Natural killer cell (primary cell): ENCODE measurements at regions not wholly inside any gene's neighbourhood (a gene's known extent, or its start where the extent isn't known, plus 50 kb on each side); places are given as distances from the start of the nearest gene placed in this dataset.

Source experiments
- ATAC-seq, 3 donors: fragments of 150-1000 bp in 2 of 3; fragments of 200-7000 bp in 1 of 3; cut with Tn5 transposase; 1 replicate in 1 of 3; 2 replicates in 2 of 3; pipeline ENCODE4 v1.10.0; 2021; ENCODE audit warnings: mild to moderate bottlenecking in 2 of 3, moderate library complexity in 2 of 3
- DNase-seq, 2 donors: peaks; one replicate each; pipeline versions ENCODE4 v3.0.0 to v3.0.0-alpha.2; 2013 to 2021; ENCODE audit warnings: mixed read lengths in 1 of 2
- H3K27ac ChIP-seq: one replicate; pipeline ENCODE4 v1.5.1; 2013; ENCODE audit warnings: mild to moderate bottlenecking, low read length
- H3K27me3 ChIP-seq: one replicate; pipeline ENCODE4 v1.6.1; 2013; ENCODE audit warnings: low read length; ENCODE audit not compliant: control insufficient read depth, insufficient read depth
- H3K36me3 ChIP-seq: one replicate; pipeline ENCODE4 v1.6.1; 2013; ENCODE audit warnings: low read length; ENCODE audit not compliant: control insufficient read depth, insufficient read depth
- H3K4me1 ChIP-seq: one replicate; pipeline ENCODE4 v1.6.1; 2013; ENCODE audit warnings: low read length; ENCODE audit not compliant: control insufficient read depth, insufficient read depth
- H3K4me3 ChIP-seq: one replicate; pipeline ENCODE4 v1.5.1; 2013; ENCODE audit warnings: low read length
- H3K9me3 ChIP-seq: one replicate; pipeline ENCODE4 v1.6.1; 2013; ENCODE audit warnings: low read length; ENCODE audit not compliant: control insufficient read depth, insufficient read depth
- H3K27ac Mint-ChIP-seq, 2 donors: one replicate each; pipeline ENCODE4 v1.8.0; 2022; ENCODE audit warnings: mild to moderate bottlenecking in 2 of 2, mixed read lengths in 2 of 2, moderate library complexity in 1 of 2
- H3K27me3 Mint-ChIP-seq, 2 donors: one replicate each; pipeline ENCODE4 v1.8.0; 2022; ENCODE audit warnings: low read depth in 2 of 2, mixed read lengths in 2 of 2
- H3K36me3 Mint-ChIP-seq: one replicate; pipeline ENCODE4 v1.8.0; 2022; ENCODE audit warnings: mixed read lengths
- H3K4me1 Mint-ChIP-seq, 2 donors: one replicate each; pipeline ENCODE4 v1.8.0; 2022; ENCODE audit warnings: mixed read lengths in 2 of 2
- H3K4me3 Mint-ChIP-seq: one replicate; pipeline ENCODE4 v1.8.0; 2022; ENCODE audit warnings: mild to moderate bottlenecking, moderate library complexity, mixed read lengths
- H3K9me3 Mint-ChIP-seq, 2 donors: one replicate each; pipeline ENCODE4 v1.8.0; 2022; ENCODE audit warnings: mixed read lengths in 2 of 2
- CTCF ChIP-seq: fragments of 200-600 bp; IDR thresholded peaks from one replicate; pipeline ENCODE4 v1.8.0; 2022; ENCODE audit warnings: antibody characterized with exemption
- WGBS: methylation state at CpG from one replicate; pipeline ENCODE4 v1.1.7; 2013; ENCODE audit warnings: missing lambda C conversion rate; ENCODE audit not compliant: insufficient coverage; 5-methylcytosine and 5-hydroxymethylcytosine counted together
- intact Hi-C: fragments of 100-400 bp; cut with micrococcal nuclease; formaldehyde crosslinking; loops from one replicate; pipeline ENCODE4 v1.14.2; 2022

GRCh38 chr2:111222204-111222866 is 101.6 kb downstream of the BCL2L11 start:
- Mint-ChIP-seq H3K36me3 (peaks cover 9% of the 10 kb centered on the region), H3K4me3 (no peak overlapping the region), H3K27me3 (peaks cover 0 to 5% of the 10 kb centered on the region in 2 donors), H3K4me1 (peaks cover 7 to 13% of the 10 kb centered on the region in 2 donors), H3K27ac (no peak overlapping the region), H3K9me3 (no peaks in the 10 kb centered on the region)
- no peak for TF ChIP-seq CTCF
- Histone ChIP-seq H3K27ac (no peak overlapping the region), H3K4me1 (peaks cover 3% of the 10 kb centered on the region), H3K36me3 (no peaks in the 10 kb centered on the region), H3K4me3 (no peak overlapping the region), H3K9me3 (no peaks in the 10 kb centered on the region), H3K27me3 (no peaks in the 10 kb centered on the region)
- WGBS = 66% methylated on average over 3 of the region's 3 CpGs
- DNase-seq = no peak
- no peak for ATAC-seq
- intact Hi-C loops = no loop called here

- H3K27me3 Mint-ChIP-seq = peaks cover 0 to 5% of the 10 kb centered on the region in 2 donors
- no peak for TF ChIP-seq CTCF
- DNase-seq = no peak
- peaks cover 21% of the 10 kb centered on the region for H3K36me3 Mint-ChIP-seq
- Histone ChIP-seq H3K9me3 (no peaks in the 10 kb centered on the region), H3K27ac (no peak overlapping the region), H3K36me3 (no peaks in the 10 kb centered on the region), H3K27me3 (no peaks in the 10 kb centered on the region), H3K4me3 (no peak overlapping the region), H3K4me1 (peaks cover 3% of the 10 kb centered on the region)
- peaks cover 7 to 12% of the 10 kb centered on the region in 2 donors for H3K4me1 Mint-ChIP-seq
- WGBS = 97% methylated on average over 3 of the region's 3 CpGs
- no peak for ATAC-seq
- H3K27ac Mint-ChIP-seq = no peak overlapping the region
- H3K9me3 Mint-ChIP-seq = no peaks in the 10 kb centered on the region
- intact Hi-C loops = no loop called here
- H3K4me3 Mint-ChIP-seq = no peak overlapping the region
Measured at GRCh38 chr2:111225856-111226255, 105.1 kb downstream of the BCL2L11 start.

- TF ChIP-seq CTCF = no peak
- no peak overlapping the region for H3K4me3 Mint-ChIP-seq
Measured at GRCh38 chr2:111226876-111227700, 106.4 kb downstream of the BCL2L11 start.

More at GRCh38 chr2:111226876-111227700, 106.4 kb downstream of the BCL2L11 start:
- 48% methylated on average over 4 of the region's 6 CpGs for WGBS
- no peak for DNase-seq
- ATAC-seq = no peak
- Histone ChIP-seq H3K36me3 (no peaks in the 10 kb centered on the region), H3K27ac (no peak overlapping the region), H3K4me3 (no peak overlapping the region), H3K4me1 (no peaks in the 10 kb centered on the region), H3K27me3 (no peaks in the 10 kb centered on the region), H3K9me3 (no peaks in the 10 kb centered on the region)
- no peak overlapping the region for H3K27ac Mint-ChIP-seq
- H3K36me3 Mint-ChIP-seq = peaks cover 22% of the 10 kb centered on the region
- H3K9me3 Mint-ChIP-seq = no peaks in the 10 kb centered on the region
- H3K4me1 Mint-ChIP-seq = peaks cover 7 to 8% of the 10 kb centered on the region in 2 donors
- peaks cover 0 to 5% of the 10 kb centered on the region in 2 donors for H3K27me3 Mint-ChIP-seq
- intact Hi-C loops = no loop called here
